Left renal cortex interstitium (tissue), 4 donors: ENCODE measurements at regions not wholly inside any gene's neighbourhood (a gene's known extent, or its start where the extent isn't known, plus 50 kb on each side); places are given as distances from the start of the nearest gene placed in this dataset.
A peak's percentile ranks its signal among the peaks of the same experiment; 100 is the strongest.

Experiments used
- DNase-seq, 4 donors: peaks; one replicate each; pipeline ENCODE4 v3.0.0-alpha.2; 2013; ENCODE audit warnings: low read depth in 4 of 4, low spot score in 2 of 4, missing footprints in 1 of 4

- no peak for DNase-seq
Observed at GRCh38 chr1:105909811-105910210, 1146.7 kb upstream of the PRMT6 start.

GRCh38 chr1:105914403-105914802 lies 1142.1 kb upstream of the PRMT6 start:
- no peak for DNase-seq

- no peak for DNase-seq
Observed at GRCh38 chr1:105934806-105935205, 1121.7 kb upstream of the PRMT6 start.

GRCh38 chr1:105964879-105965278 lies 1091.6 kb upstream of the PRMT6 start:
- DNase-seq: no peak

GRCh38 chr1:105997516-105997915 lies 1059.0 kb upstream of the PRMT6 start:
- no peak for DNase-seq

GRCh38 chr1:106022312-106022902 lies 1034.1 kb upstream of the PRMT6 start:
- DNase-seq: peak in 1 of 4 donors; percentile 0

GRCh38 chr1:106027871-106028270 lies 1028.6 kb upstream of the PRMT6 start:
- no peak for DNase-seq

- DNase-seq: no peak
Observed at GRCh38 chr1:106037526-106037925, 1018.9 kb upstream of the PRMT6 start.

- DNase-seq: no peak
Observed at GRCh38 chr1:106038260-106038659, 1018.2 kb upstream of the PRMT6 start.

GRCh38 chr1:106043971-106044370 lies 1012.5 kb upstream of the PRMT6 start:
- DNase-seq: no peak

- DNase-seq: no peak
Observed at GRCh38 chr1:106047210-106047609, 1009.3 kb upstream of the PRMT6 start.

- no peak for DNase-seq
Observed at GRCh38 chr1:106049595-106049994, 1006.9 kb upstream of the PRMT6 start.

- no peak for DNase-seq
Observed at GRCh38 chr1:106055855-106056254, 1000.6 kb upstream of the PRMT6 start.

GRCh38 chr1:106061586-106062495 lies 994.6 kb upstream of the PRMT6 start:
- DNase-seq: no peak

- no peak for DNase-seq
Observed at GRCh38 chr1:106063510-106063909, 993.0 kb upstream of the PRMT6 start.

- DNase-seq: no peak
Observed at GRCh38 chr1:106072909-106073600, 983.4 kb upstream of the PRMT6 start.

- no peak for DNase-seq
Observed at GRCh38 chr1:106080608-106081325, 975.7 kb upstream of the PRMT6 start.

- DNase-seq: no peak
Observed at GRCh38 chr1:106111044-106111443, 945.4 kb upstream of the PRMT6 start.

GRCh38 chr1:106113851-106114250 lies 942.6 kb upstream of the PRMT6 start:
- DNase-seq: no peak

GRCh38 chr1:106120789-106121188 lies 935.7 kb upstream of the PRMT6 start:
- DNase-seq: no peak

GRCh38 chr1:106121728-106122127 lies 934.7 kb upstream of the PRMT6 start:
- DNase-seq: no peak
